HepG2 (cell line): ENCODE measurements at regions not wholly inside any gene's neighbourhood (a gene's known extent, or its start where the extent isn't known, plus 50 kb on each side); places are given as distances from the start of the nearest gene placed in this dataset.

Source experiments
- ATAC-seq: fragments of 200-7000 bp; cut with Tn5 transposase; 3 replicates; pipeline ENCODE4 v1.9.1; 2020; ENCODE audit warnings: mild to moderate bottlenecking, moderate library complexity
- BruUV-seq: library from RNA; stranded (reverse); fragments of 400-500 nt; replicated peaks from 2 replicates; lab custom pipeline; 2021; lab: Mats Ljungman, UMichigan
- CTCF ChIA-PET: fragments of 300-600 bp; formaldehyde crosslinking; extraction: SDS; loops from one replicate; lab custom pipeline; 2021; ENCODE audit warnings: low total read pairs, inconsistent platforms, low intra/inter-chr PET ratio; lab: Yijun Ruan, JAX
- POLR2A ChIA-PET: fragments of 350-600 bp; sonication (Branson Sonifier 250); formaldehyde crosslinking; loops from one replicate; lab custom pipeline; 2020; ENCODE audit warnings: antibody characterized with exemption, inconsistent platforms; lab: Yijun Ruan, JAX
- DNase-seq: peaks from one replicate; pipeline ENCODE4 v3.0.0-alpha.2; 2015; ENCODE audit warnings: low spot score
- FAIRE-seq: peaks from 3 replicates; lab custom pipeline; 2011; peaks lifted over from hg19 to GRCh38; lab: Jason Lieb, UNC
- H2AFZ ChIP-seq: one replicate; pipeline ENCODE4 v1.6.1; 2011; ENCODE audit warnings: low read length, inconsistent platforms
- H3K27ac ChIP-seq: fragments of 300-600 bp; 3 replicates; pipeline ENCODE4 v1.8.0; 2011; ENCODE audit warnings: mixed run types, mild to moderate bottlenecking, mixed read lengths, low read length, inconsistent platforms; ENCODE audit not compliant: insufficient read depth; ENCODE audit errors: extremely low read length
- H3K27me3 ChIP-seq, 2 experiments: fragments of 200-600 bp in 1 of 2; 2 replicates in 1 of 2; 3 replicates in 1 of 2; pipeline versions ENCODE4 v1.6.0 to v1.8.0; 2011; ENCODE audit warnings: low read length in 2 of 2, mild to moderate bottlenecking in 2 of 2, moderate library complexity in 2 of 2, inconsistent platforms in 1 of 2; ENCODE audit not compliant: insufficient read depth in 2 of 2, control insufficient read depth in 1 of 2
- H3K36me3 ChIP-seq, 2 experiments: fragments of 200-600 bp in 1 of 2; replicated peaks in 1 of 2; 2 replicates in 1 of 2; 3 replicates in 1 of 2; pipeline versions ENCODE4 v1.5.1 to v1.8.0; 2011; ENCODE audit warnings: low read length in 2 of 2, inconsistent platforms in 1 of 2; ENCODE audit not compliant: insufficient read depth in 2 of 2, control insufficient read depth in 1 of 2
- H3K4me1 ChIP-seq: 2 replicates; pipeline ENCODE4 v1.5.1; 2012; ENCODE audit warnings: low read length, inconsistent platforms; ENCODE audit not compliant: insufficient read depth
- H3K4me2 ChIP-seq: 2 replicates; pipeline ENCODE4 v1.6.0; 2011; ENCODE audit warnings: low read depth, low read length, inconsistent platforms
- H3K4me3 ChIP-seq, 3 experiments: fragments of 200-600 bp in 1 of 3; sonication (generic), shearing (Covaris generic) in 1 of 3; replicated peaks in 1 of 3; 2 replicates each; pipeline ENCODE4 v1.5.1; 2011 to 2016; ENCODE audit warnings: low read length in 3 of 3, inconsistent platforms in 2 of 3, low read depth in 2 of 3, mild to moderate bottlenecking in 2 of 3, control low read depth in 1 of 3, mixed read lengths in 1 of 3; ENCODE audit not compliant: insufficient read depth in 1 of 3
- H3K79me2 ChIP-seq: one replicate; pipeline ENCODE4 v1.6.1; 2011; ENCODE audit warnings: low read length, inconsistent platforms; ENCODE audit not compliant: insufficient read depth
- H3K9ac ChIP-seq: 2 replicates; pipeline ENCODE4 v1.6.0; 2011; ENCODE audit warnings: mild to moderate bottlenecking, low read depth, low read length, inconsistent platforms; ENCODE audit not compliant: insufficient read depth
- H3K9me3 ChIP-seq: 2 replicates; pipeline ENCODE4 v1.5.1; 2012; ENCODE audit warnings: mild to moderate bottlenecking, low read length
- H4K20me1 ChIP-seq: 2 replicates; pipeline ENCODE4 v1.6.0; 2011; ENCODE audit warnings: inconsistent platforms, mild to moderate bottlenecking, low read length, moderate library complexity; ENCODE audit not compliant: insufficient read depth
- ATF1 ChIP-seq: IDR thresholded peaks from 2 replicates; pipeline ENCODE4 v1.6.1; 2016; ENCODE audit warnings: mild to moderate bottlenecking, control low read depth
- ETV5 ChIP-seq: IDR thresholded peaks from 2 replicates; pipeline ENCODE4 v1.6.1; 2018; ENCODE audit warnings: missing biosample characterization, missing genetic modification reagents, inconsistent platforms, borderline replicate concordance
- FOXM1 ChIP-seq: sonication (generic); formaldehyde crosslinking; IDR thresholded peaks from 2 replicates; pipeline ENCODE4 v1.5.0; 2020; ENCODE audit warnings: missing genetic modification reagents
- SNRNP70 ChIP-seq: fragments of 200-400 bp; formaldehyde crosslinking; IDR thresholded peaks from 2 replicates; pipeline ENCODE4 v1.6.1; 2017; ENCODE audit warnings: mild to moderate bottlenecking, low read depth, low read length, moderate library complexity
- SPEN ChIP-seq: sonication (generic); formaldehyde crosslinking; IDR thresholded peaks from 2 replicates; pipeline ENCODE4 v1.5.1; 2020; ENCODE audit warnings: low read depth, mild to moderate bottlenecking, missing genetic modification reagents
- ZBTB1 ChIP-seq: sonication (generic); formaldehyde crosslinking; IDR thresholded peaks from 2 replicates; pipeline ENCODE4 v1.4.0; 2020; ENCODE audit warnings: missing genetic modification reagents, borderline replicate concordance
- ZNF512B ChIP-seq: sonication (generic); formaldehyde crosslinking; IDR thresholded peaks from 2 replicates; pipeline ENCODE4 v1.5.1; 2020; ENCODE audit warnings: missing genetic modification reagents, mild to moderate bottlenecking, borderline replicate concordance
- ZNF781 ChIP-seq: sonication (generic); formaldehyde crosslinking; IDR thresholded peaks from 2 replicates; pipeline ENCODE4 v1.5.1; 2020; ENCODE audit warnings: borderline replicate concordance, mild to moderate bottlenecking, missing genetic modification reagents; ENCODE audit errors: not compliant biosample characterization
- WGBS: methylation state at CpG from one replicate; pipeline ENCODE4 v1.1.6; 2017; ENCODE audit warnings: low lambda C conversion rate; 5-methylcytosine and 5-hydroxymethylcytosine counted together
- in situ Hi-C: cut with HindIII; loops from 2 replicates; pipeline ENCODE4 v1.10.0; 2017; ENCODE audit warnings: low pct_unique_long_range_greater_than_20kb; ENCODE audit not compliant: extremely low pct_ligation_motif_present
- intact Hi-C: fragments of 100-400 bp; cut with micrococcal nuclease; formaldehyde crosslinking; loops from one replicate; pipeline ENCODE4 v1.10.0; 2022; ENCODE audit not compliant: unreplicated experiment
- TF ChIP-seq, protein P1 (sequence below): sonication (generic); formaldehyde crosslinking; IDR thresholded peaks from 2 replicates; pipeline ENCODE4 v1.4.0; 2020; ENCODE audit warnings: missing genetic modification reagents, borderline replicate concordance
- TF ChIP-seq, protein P2 (sequence below): sonication (generic); formaldehyde crosslinking; IDR thresholded peaks from 2 replicates; pipeline ENCODE4 v1.8.0; 2022; ENCODE audit warnings: missing genetic modification reagents, mild to moderate bottlenecking, borderline replicate concordance
- TF ChIP-seq, protein P3 (sequence below): sonication (generic); formaldehyde crosslinking; IDR thresholded peaks from 2 replicates; pipeline ENCODE4 v1.5.1; 2020; ENCODE audit warnings: mild to moderate bottlenecking, missing genetic modification reagents, moderate library complexity
- TF ChIP-seq, protein P4 (sequence below): sonication (generic); formaldehyde crosslinking; IDR thresholded peaks from 2 replicates; pipeline ENCODE4 v1.5.0; 2020; ENCODE audit warnings: mild to moderate bottlenecking, low read depth, missing genetic modification reagents, borderline replicate concordance

DNA sequence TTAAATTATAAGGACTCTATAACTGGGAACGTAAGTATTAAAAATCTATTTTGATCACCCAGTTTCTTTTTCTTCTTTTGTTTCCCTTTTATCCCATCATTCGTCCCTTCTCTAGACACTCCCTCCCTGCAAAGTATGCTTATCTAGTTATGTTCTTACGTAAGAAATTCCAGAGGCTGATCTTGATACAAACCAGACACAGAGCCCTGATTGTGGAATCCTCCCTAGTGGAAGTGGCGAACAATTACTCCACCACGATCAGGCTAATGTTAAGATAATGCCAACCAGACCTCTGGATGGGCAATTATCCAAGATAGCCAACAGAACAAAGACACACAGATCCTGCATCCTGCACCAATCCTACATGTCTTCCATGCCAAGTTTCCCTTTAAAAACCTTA, 1557.4 kb downstream of the PLA2G4A start:
- no peaks in the 10 kb centered on the region for H3K79me2 ChIP-seq
- H3K27ac ChIP-seq: no peak overlapping the region
- no peaks in the 10 kb centered on the region for H3K4me1 ChIP-seq
- no peaks in the 10 kb centered on the region for H3K36me3 ChIP-seq
- WGBS: 26% methylated on average over 5 of the region's 5 CpGs
- FAIRE-seq (no peak), DNase-seq (no peak), ATAC-seq (no peak)
- CTCF ChIA-PET: no interaction called here
- POLR2A ChIA-PET: no interaction called here
- H3K9me3 ChIP-seq: no peaks in the 10 kb centered on the region
- in situ Hi-C loops (no loop called here), intact Hi-C loops (no loop called here)
- no peaks in the 10 kb centered on the region for H4K20me1 ChIP-seq
- no peaks in the 10 kb centered on the region for H3K27me3 ChIP-seq
- no TSS peak for BruUV-seq
- no peak overlapping the region for H3K9ac ChIP-seq
- H2AFZ ChIP-seq: no peak overlapping the region
- H3K4me3 ChIP-seq: no peak overlapping the region
- no peak overlapping the region for H3K4me2 ChIP-seq
- TF ChIP-seq, protein P1, sequence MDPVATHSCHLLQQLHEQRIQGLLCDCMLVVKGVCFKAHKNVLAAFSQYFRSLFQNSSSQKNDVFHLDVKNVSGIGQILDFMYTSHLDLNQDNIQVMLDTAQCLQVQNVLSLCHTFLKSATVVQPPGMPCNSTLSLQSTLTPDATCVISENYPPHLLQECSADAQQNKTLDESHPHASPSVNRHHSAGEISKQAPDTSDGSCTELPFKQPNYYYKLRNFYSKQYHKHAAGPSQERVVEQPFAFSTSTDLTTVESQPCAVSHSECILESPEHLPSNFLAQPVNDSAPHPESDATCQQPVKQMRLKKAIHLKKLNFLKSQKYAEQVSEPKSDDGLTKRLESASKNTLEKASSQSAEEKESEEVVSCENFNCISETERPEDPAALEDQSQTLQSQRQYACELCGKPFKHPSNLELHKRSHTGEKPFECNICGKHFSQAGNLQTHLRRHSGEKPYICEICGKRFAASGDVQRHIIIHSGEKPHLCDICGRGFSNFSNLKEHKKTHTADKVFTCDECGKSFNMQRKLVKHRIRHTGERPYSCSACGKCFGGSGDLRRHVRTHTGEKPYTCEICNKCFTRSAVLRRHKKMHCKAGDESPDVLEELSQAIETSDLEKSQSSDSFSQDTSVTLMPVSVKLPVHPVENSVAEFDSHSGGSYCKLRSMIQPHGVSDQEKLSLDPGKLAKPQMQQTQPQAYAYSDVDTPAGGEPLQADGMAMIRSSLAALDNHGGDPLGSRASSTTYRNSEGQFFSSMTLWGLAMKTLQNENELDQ (CRISPR knock-in tag): no peak
- TF ChIP-seq ZNF781 (CRISPR knock-in tag): no peak
- no peak for TF ChIP-seq SPEN (CRISPR knock-in tag)
- TF ChIP-seq ETV5 (CRISPR knock-in tag): no peak
- TF ChIP-seq ATF1 (CRISPR knock-in tag): no peak
- no peak for TF ChIP-seq ZBTB1
- TF ChIP-seq, protein P2, sequence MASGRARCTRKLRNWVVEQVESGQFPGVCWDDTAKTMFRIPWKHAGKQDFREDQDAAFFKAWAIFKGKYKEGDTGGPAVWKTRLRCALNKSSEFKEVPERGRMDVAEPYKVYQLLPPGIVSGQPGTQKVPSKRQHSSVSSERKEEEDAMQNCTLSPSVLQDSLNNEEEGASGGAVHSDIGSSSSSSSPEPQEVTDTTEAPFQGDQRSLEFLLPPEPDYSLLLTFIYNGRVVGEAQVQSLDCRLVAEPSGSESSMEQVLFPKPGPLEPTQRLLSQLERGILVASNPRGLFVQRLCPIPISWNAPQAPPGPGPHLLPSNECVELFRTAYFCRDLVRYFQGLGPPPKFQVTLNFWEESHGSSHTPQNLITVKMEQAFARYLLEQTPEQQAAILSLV (CRISPR knock-in tag): no peak
- TF ChIP-seq ZNF512B (CRISPR knock-in tag): no peak
- TF ChIP-seq FOXM1 (CRISPR knock-in tag): no peak
- TF ChIP-seq, protein P3, sequence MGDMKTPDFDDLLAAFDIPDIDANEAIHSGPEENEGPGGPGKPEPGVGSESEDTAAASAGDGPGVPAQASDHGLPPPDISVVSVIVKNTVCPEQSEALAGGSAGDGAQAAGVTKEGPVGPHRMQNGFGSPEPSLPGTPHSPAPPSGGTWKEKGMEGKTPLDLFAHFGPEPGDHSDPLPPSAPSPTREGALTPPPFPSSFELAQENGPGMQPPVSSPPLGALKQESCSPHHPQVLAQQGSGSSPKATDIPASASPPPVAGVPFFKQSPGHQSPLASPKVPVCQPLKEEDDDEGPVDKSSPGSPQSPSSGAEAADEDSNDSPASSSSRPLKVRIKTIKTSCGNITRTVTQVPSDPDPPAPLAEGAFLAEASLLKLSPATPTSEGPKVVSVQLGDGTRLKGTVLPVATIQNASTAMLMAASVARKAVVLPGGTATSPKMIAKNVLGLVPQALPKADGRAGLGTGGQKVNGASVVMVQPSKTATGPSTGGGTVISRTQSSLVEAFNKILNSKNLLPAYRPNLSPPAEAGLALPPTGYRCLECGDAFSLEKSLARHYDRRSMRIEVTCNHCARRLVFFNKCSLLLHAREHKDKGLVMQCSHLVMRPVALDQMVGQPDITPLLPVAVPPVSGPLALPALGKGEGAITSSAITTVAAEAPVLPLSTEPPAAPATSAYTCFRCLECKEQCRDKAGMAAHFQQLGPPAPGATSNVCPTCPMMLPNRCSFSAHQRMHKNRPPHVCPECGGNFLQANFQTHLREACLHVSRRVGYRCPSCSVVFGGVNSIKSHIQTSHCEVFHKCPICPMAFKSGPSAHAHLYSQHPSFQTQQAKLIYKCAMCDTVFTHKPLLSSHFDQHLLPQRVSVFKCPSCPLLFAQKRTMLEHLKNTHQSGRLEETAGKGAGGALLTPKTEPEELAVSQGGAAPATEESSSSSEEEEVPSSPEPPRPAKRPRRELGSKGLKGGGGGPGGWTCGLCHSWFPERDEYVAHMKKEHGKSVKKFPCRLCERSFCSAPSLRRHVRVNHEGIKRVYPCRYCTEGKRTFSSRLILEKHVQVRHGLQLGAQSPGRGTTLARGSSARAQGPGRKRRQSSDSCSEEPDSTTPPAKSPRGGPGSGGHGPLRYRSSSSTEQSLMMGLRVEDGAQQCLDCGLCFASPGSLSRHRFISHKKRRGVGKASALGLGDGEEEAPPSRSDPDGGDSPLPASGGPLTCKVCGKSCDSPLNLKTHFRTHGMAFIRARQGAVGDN (CRISPR knock-in tag): no peak
- TF ChIP-seq, protein P4, sequence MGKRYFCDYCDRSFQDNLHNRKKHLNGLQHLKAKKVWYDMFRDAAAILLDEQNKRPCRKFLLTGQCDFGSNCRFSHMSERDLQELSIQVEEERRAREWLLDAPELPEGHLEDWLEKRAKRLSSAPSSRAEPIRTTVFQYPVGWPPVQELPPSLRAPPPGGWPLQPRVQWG (CRISPR knock-in tag): no peak
- no peak for TF ChIP-seq SNRNP70
